CD4-positive, CD25-positive, alpha-beta regulatory T cell (primary cell): ENCODE measurements at regions not wholly inside any gene's neighbourhood (a gene's known extent, or its start where the extent isn't known, plus 50 kb on each side); places are given as distances from the start of the nearest gene placed in this dataset.
A peak's percentile ranks its signal among the peaks of the same experiment; 100 is the strongest.

Experiments
- ATAC-seq, 2 donors: fragments of 150-1000 bp; cut with Tn5 transposase; one replicate each; pipeline ENCODE4 v1.10.0; 2021; ENCODE audit warnings: low read depth in 2 of 2, moderate number of reproducible peaks in 2 of 2, moderate library complexity in 1 of 2
- DNase-seq, 3 donors: peaks; one replicate each; pipeline versions ENCODE4 v3.0.0 to v3.0.0-alpha.2; 2012 to 2022; ENCODE audit warnings: mixed read lengths in 1 of 3
- H3K27ac ChIP-seq: one replicate; pipeline ENCODE4 v1.7.0; 2013; ENCODE audit warnings: mild to moderate bottlenecking, low read length; ENCODE audit not compliant: insufficient read depth, poor library complexity, severe bottlenecking
- H3K27me3 ChIP-seq: one replicate; pipeline ENCODE4 v1.7.0; 2013; ENCODE audit warnings: low read length; ENCODE audit not compliant: control insufficient read depth, insufficient read depth
- H3K36me3 ChIP-seq: one replicate; pipeline ENCODE4 v1.7.0; 2013; ENCODE audit warnings: mild to moderate bottlenecking, low read length, moderate library complexity; ENCODE audit not compliant: control insufficient read depth, insufficient read depth
- H3K4me1 ChIP-seq: 2 replicates; pipeline ENCODE4 v1.7.0; 2013; ENCODE audit warnings: mild to moderate bottlenecking, low read length; ENCODE audit not compliant: insufficient read depth, control insufficient read depth, poor library complexity, severe bottlenecking
- H3K4me3 ChIP-seq: one replicate; pipeline ENCODE4 v1.7.0; 2013; ENCODE audit warnings: low read depth, mild to moderate bottlenecking, low read length, moderate library complexity
- H3K9me3 ChIP-seq, 2 experiments: 1 replicate in 1 of 2; 2 replicates in 1 of 2; pipeline ENCODE4 v1.7.0; 2013; ENCODE audit warnings: low read length in 2 of 2, mild to moderate bottlenecking in 1 of 2, moderate library complexity in 1 of 2; ENCODE audit not compliant: control insufficient read depth in 2 of 2
- H3K27ac Mint-ChIP-seq, 3 donors: one replicate each; pipeline ENCODE4 v1.8.0; 2020 to 2022; ENCODE audit warnings: mild to moderate bottlenecking in 3 of 3, mixed read lengths in 3 of 3, moderate library complexity in 2 of 3
- H3K27me3 Mint-ChIP-seq: one replicate; pipeline ENCODE4 v1.8.0; 2022; ENCODE audit warnings: mild to moderate bottlenecking, mixed read lengths
- H3K36me3 Mint-ChIP-seq: one replicate; pipeline ENCODE4 v1.8.0; 2020; ENCODE audit warnings: mixed read lengths
- H3K4me1 Mint-ChIP-seq, 4 donors: one replicate each; pipeline ENCODE4 v1.8.0; 2020 to 2022; ENCODE audit warnings: mixed read lengths in 4 of 4, mild to moderate bottlenecking in 1 of 4
- H3K4me3 Mint-ChIP-seq, 4 donors: one replicate each; pipeline ENCODE4 v1.8.0; 2020 to 2022; ENCODE audit warnings: mild to moderate bottlenecking in 4 of 4, mixed read lengths in 4 of 4, moderate library complexity in 3 of 4
- H3K9me3 Mint-ChIP-seq, 7 donors: one replicate each; pipeline ENCODE4 v1.8.0; 2020 to 2022; ENCODE audit warnings: mixed read lengths in 7 of 7, mild to moderate bottlenecking in 3 of 7, moderate library complexity in 2 of 7

GRCh38 chr1:5494518-5494917 lies 497.7 kb downstream of the NPHP4 start:
- peaks cover 0 to 3% (median 0%) of the 10 kb centered on the region in 4 donors for H3K4me1 Mint-ChIP-seq
- ATAC-seq (no peak), DNase-seq (no peak)
- H3K9me3 Mint-ChIP-seq: no peaks in the 10 kb centered on the region
- no peaks in the 10 kb centered on the region for H3K4me1 ChIP-seq
- no peak overlapping the region for H3K4me3 Mint-ChIP-seq
- no peaks in the 10 kb centered on the region for H3K9me3 ChIP-seq
- no peaks in the 10 kb centered on the region for H3K36me3 ChIP-seq
- H3K36me3 Mint-ChIP-seq: no peaks in the 10 kb centered on the region
- H3K4me3 ChIP-seq: no peak overlapping the region
- no peaks in the 10 kb centered on the region for H3K27me3 Mint-ChIP-seq
- H3K27me3 ChIP-seq: no peaks in the 10 kb centered on the region
- no peak overlapping the region for H3K27ac Mint-ChIP-seq
- no peak overlapping the region for H3K27ac ChIP-seq

DNA sequence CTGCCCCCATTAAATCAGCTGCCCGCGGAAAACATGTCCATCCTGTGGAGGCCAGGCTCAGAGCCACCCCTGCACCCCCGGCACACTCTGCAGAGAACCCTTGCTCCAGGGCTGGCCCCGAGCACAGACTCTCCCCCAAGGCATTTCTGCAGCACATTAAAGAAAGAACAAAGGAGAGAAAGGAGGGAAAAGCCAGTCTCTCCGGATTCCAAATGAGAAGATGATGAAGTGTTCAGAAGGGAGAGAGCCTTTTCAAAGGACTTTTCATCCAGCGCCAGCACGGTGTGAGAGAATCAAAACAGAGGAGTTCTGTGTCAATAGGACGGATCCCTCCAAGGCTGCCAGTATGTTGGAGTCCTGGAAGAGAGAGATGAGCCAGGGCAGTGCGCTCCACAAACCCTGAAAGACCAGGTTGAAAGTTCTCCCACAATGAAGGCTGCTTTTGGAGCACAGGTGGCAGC lies 498.3 kb downstream of the NPHP4 start:
- Histone ChIP-seq H3K27ac (no peak overlapping the region), H3K27me3 (no peaks in the 10 kb centered on the region), H3K4me1 (no peaks in the 10 kb centered on the region), H3K36me3 (no peaks in the 10 kb centered on the region), H3K4me3 (no peak overlapping the region), H3K9me3 (no peaks in the 10 kb centered on the region)
- no peak for ATAC-seq
- Mint-ChIP-seq H3K4me3 (no peak overlapping the region), H3K36me3 (no peaks in the 10 kb centered on the region), H3K27me3 (no peaks in the 10 kb centered on the region), H3K4me1 (no peaks in the 10 kb centered on the region), H3K27ac (no peak overlapping the region), H3K9me3 (no peaks in the 10 kb centered on the region)
- no peak for DNase-seq

DNA sequence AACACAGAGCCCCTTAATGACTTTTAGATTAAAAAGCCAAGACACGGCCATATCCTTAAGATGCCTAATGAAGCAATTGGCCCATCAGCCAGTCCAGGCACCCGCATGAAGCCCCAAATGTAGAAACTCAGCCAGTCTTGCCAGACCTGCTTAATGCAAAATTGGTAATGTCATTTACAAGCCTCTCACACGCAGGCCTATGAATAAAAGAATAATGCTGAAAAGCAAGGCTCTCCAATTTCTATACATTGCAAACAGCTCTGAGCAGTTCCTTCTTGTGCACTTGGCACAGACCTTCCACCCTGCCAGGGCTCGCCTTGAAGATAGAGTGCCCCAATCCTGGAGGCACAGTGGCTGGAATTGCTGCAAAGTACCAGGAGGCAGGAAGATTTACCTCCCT lies 498.9 kb downstream of the NPHP4 start:
- Mint-ChIP-seq H3K4me3 (no peak overlapping the region), H3K36me3 (no peaks in the 10 kb centered on the region)
- no peak for ATAC-seq

GRCh38 chr1:5492846-5493245 lies 499.4 kb downstream of the NPHP4 start:
- H3K9me3 ChIP-seq: no peaks in the 10 kb centered on the region
- Mint-ChIP-seq H3K4me3 (no peak overlapping the region), H3K27ac (no peak overlapping the region), H3K27me3 (no peaks in the 10 kb centered on the region), H3K4me1 (no peaks in the 10 kb centered on the region), H3K36me3 (no peaks in the 10 kb centered on the region), H3K9me3 (no peaks in the 10 kb centered on the region)
- no peaks in the 10 kb centered on the region for H3K27me3 ChIP-seq
- no peak overlapping the region for H3K4me3 ChIP-seq
- no peaks in the 10 kb centered on the region for H3K36me3 ChIP-seq
- DNase-seq (no peak), ATAC-seq (no peak)
- H3K4me1 ChIP-seq: no peaks in the 10 kb centered on the region
- no peak overlapping the region for H3K27ac ChIP-seq

More for the DNA sequence above, 498.9 kb downstream of the NPHP4 start:
- no peak overlapping the region for H3K4me3 ChIP-seq
- no peaks in the 10 kb centered on the region for H3K9me3 Mint-ChIP-seq
- H3K27ac Mint-ChIP-seq: no peak overlapping the region
- no peak for DNase-seq
- no peak overlapping the region for H3K27ac ChIP-seq
- no peaks in the 10 kb centered on the region for H3K9me3 ChIP-seq
- no peaks in the 10 kb centered on the region for H3K4me1 Mint-ChIP-seq
- no peaks in the 10 kb centered on the region for H3K27me3 Mint-ChIP-seq
- no peaks in the 10 kb centered on the region for H3K27me3 ChIP-seq
- H3K4me1 ChIP-seq: no peaks in the 10 kb centered on the region
- no peaks in the 10 kb centered on the region for H3K36me3 ChIP-seq

- no peak overlapping the region for H3K27ac ChIP-seq
Measured at GRCh38 chr1:5491207-5491904, 500.9 kb downstream of the NPHP4 start.

GRCh38 chr1:5490635-5491034 lies 501.6 kb downstream of the NPHP4 start:
- DNase-seq (no peak), ATAC-seq (no peak)
- no peak overlapping the region for H3K27ac Mint-ChIP-seq
- no peaks in the 10 kb centered on the region for H3K9me3 ChIP-seq
- H3K27me3 Mint-ChIP-seq: no peaks in the 10 kb centered on the region
- H3K4me1 ChIP-seq: no peaks in the 10 kb centered on the region
- no peak overlapping the region for H3K4me3 ChIP-seq
- H3K27ac ChIP-seq: no peak overlapping the region
- H3K9me3 Mint-ChIP-seq: no peaks in the 10 kb centered on the region
- no peaks in the 10 kb centered on the region for H3K27me3 ChIP-seq
- no peaks in the 10 kb centered on the region for H3K4me1 Mint-ChIP-seq
- no peaks in the 10 kb centered on the region for H3K36me3 Mint-ChIP-seq
- no peaks in the 10 kb centered on the region for H3K36me3 ChIP-seq
- no peak overlapping the region for H3K4me3 Mint-ChIP-seq

More at GRCh38 chr1:5491207-5491904, 500.9 kb downstream of the NPHP4 start:
- ATAC-seq (no peak), DNase-seq (no peak)
- Mint-ChIP-seq H3K4me3 (no peak overlapping the region), H3K36me3 (no peaks in the 10 kb centered on the region), H3K27me3 (no peaks in the 10 kb centered on the region), H3K27ac (no peak overlapping the region), H3K4me1 (no peaks in the 10 kb centered on the region), H3K9me3 (no peaks in the 10 kb centered on the region)
- Histone ChIP-seq H3K9me3 (no peaks in the 10 kb centered on the region), H3K4me1 (no peaks in the 10 kb centered on the region), H3K27me3 (no peaks in the 10 kb centered on the region), H3K4me3 (no peak overlapping the region), H3K36me3 (no peaks in the 10 kb centered on the region)

GRCh38 chr1:5488448-5488847 lies 503.8 kb downstream of the NPHP4 start:
- H3K4me1 Mint-ChIP-seq: no peaks in the 10 kb centered on the region
- ATAC-seq: no peak
- H3K27ac Mint-ChIP-seq: no peak overlapping the region

GRCh38 chr1:5485968-5486696 lies 506.1 kb downstream of the NPHP4 start:
- Histone ChIP-seq H3K27me3 (no peaks in the 10 kb centered on the region), H3K4me1 (peaks cover 5% of the 10 kb centered on the region), H3K36me3 (no peaks in the 10 kb centered on the region), H3K9me3 (no peaks in the 10 kb centered on the region), H3K4me3 (no peak overlapping the region), H3K27ac (no peak overlapping the region)
- Mint-ChIP-seq H3K27ac (peak overlapping the region in 1 of 3 donors; percentile 65), H3K4me3 (no peak overlapping the region), H3K27me3 (no peaks in the 10 kb centered on the region), H3K9me3 (no peaks in the 10 kb centered on the region), H3K4me1 (peaks cover 0 to 8% (median 0%) of the 10 kb centered on the region in 4 donors), H3K36me3 (no peaks in the 10 kb centered on the region)
- no peak for ATAC-seq
- no peak for DNase-seq

More at GRCh38 chr1:5488448-5488847, 503.8 kb downstream of the NPHP4 start:
- Mint-ChIP-seq H3K36me3 (no peaks in the 10 kb centered on the region), H3K9me3 (no peaks in the 10 kb centered on the region), H3K4me3 (no peak overlapping the region), H3K27me3 (no peaks in the 10 kb centered on the region)
- Histone ChIP-seq H3K27ac (no peak overlapping the region), H3K4me3 (no peak overlapping the region), H3K9me3 (no peaks in the 10 kb centered on the region), H3K36me3 (no peaks in the 10 kb centered on the region), H3K4me1 (no peaks in the 10 kb centered on the region), H3K27me3 (no peaks in the 10 kb centered on the region)
- DNase-seq: no peak
